GM18511 (cell line): ENCODE measurements at regions not wholly inside any gene's neighbourhood (a gene's known extent, or its start where the extent isn't known, plus 50 kb on each side); places are given as distances from the start of the nearest gene placed in this dataset.

Experiments
- ATAC-seq: cut with Tn5 transposase; IDR thresholded peaks from one replicate; pipeline ENCODE4 v1.9.1; 2021; ENCODE audit warnings: mild to moderate bottlenecking, moderate library complexity; ENCODE audit not compliant: unreplicated experiment

- no peak for ATAC-seq
Observed at GRCh38 chrX:98514032-98514431, 1630.3 kb downstream of the RPA4 start.

GRCh38 chrX:98516120-98516519 lies 1632.4 kb downstream of the RPA4 start:
- no peak for ATAC-seq

GRCh38 chrX:98523026-98523425 lies 1639.3 kb downstream of the RPA4 start:
- no peak for ATAC-seq

GRCh38 chrX:98523521-98523920 lies 1639.8 kb downstream of the RPA4 start:
- ATAC-seq: no peak

- no peak for ATAC-seq
Observed at GRCh38 chrX:98548519-98548918, 1664.8 kb downstream of the RPA4 start.

- ATAC-seq: no peak
Observed at GRCh38 chrX:98568795-98569194, 1685.1 kb downstream of the RPA4 start.

- no peak for ATAC-seq
Observed at GRCh38 chrX:98605941-98606340, 1722.2 kb downstream of the RPA4 start.

GRCh38 chrX:98607739-98608138 lies 1724.0 kb downstream of the RPA4 start:
- ATAC-seq: no peak

GRCh38 chrX:98627645-98628044 lies 1743.9 kb downstream of the RPA4 start:
- ATAC-seq: no peak

- ATAC-seq: no peak
Observed at GRCh38 chrX:98637451-98637850, 1753.7 kb downstream of the RPA4 start.

- ATAC-seq: no peak
Observed at GRCh38 chrX:98646351-98646750, 1762.6 kb downstream of the RPA4 start.

GRCh38 chrX:98654565-98654964 lies 1755.5 kb downstream of the PCDH19 start:
- ATAC-seq: no peak
